Smooth muscle cell (in vitro differentiated cells): ENCODE measurements at regions not wholly inside any gene's neighbourhood (a gene's known extent, or its start where the extent isn't known, plus 50 kb on each side); places are given as distances from the start of the nearest gene placed in this dataset.

Experiments
- DNase-seq: peaks from one replicate; lab custom pipeline; 2025; ENCODE audit not compliant: unreplicated experiment; lab: John Stamatoyannopoulos, UW
- H2AFZ ChIP-seq: fragments of 200-600 bp; sonication (generic); 2 replicates; pipeline ENCODE4 v1.6.0; 2016; ENCODE audit warnings: antibody characterized with exemption, low read depth, mild to moderate bottlenecking
- H3F3A ChIP-seq: fragments of 200-600 bp; sonication (generic); 2 replicates; pipeline ENCODE4 v1.6.0; 2017; ENCODE audit warnings: antibody characterized with exemption, low read depth
- H3K27ac ChIP-seq: fragments of 200-600 bp; sonication (generic); 2 replicates; pipeline ENCODE4 v1.5.1; 2016; ENCODE audit warnings: low read depth, mild to moderate bottlenecking
- H3K27me3 ChIP-seq: fragments of 200-600 bp; sonication (generic); 2 replicates; pipeline ENCODE4 v1.6.1; 2016; ENCODE audit warnings: low read depth, mild to moderate bottlenecking
- H3K36me3 ChIP-seq: fragments of 200-600 bp; sonication (generic); 2 replicates; pipeline ENCODE4 v1.5.1; 2016; ENCODE audit warnings: low read depth
- H3K4me1 ChIP-seq: fragments of 200-600 bp; sonication (generic); 2 replicates; pipeline ENCODE4 v1.5.1; 2016; ENCODE audit warnings: low read depth
- H3K4me2 ChIP-seq: fragments of 200-600 bp; sonication (generic); 2 replicates; pipeline ENCODE4 v1.6.0; 2016; ENCODE audit warnings: mild to moderate bottlenecking
- H3K4me3 ChIP-seq: fragments of 200-600 bp; sonication (generic); 2 replicates; pipeline ENCODE4 v1.5.1; 2016; ENCODE audit warnings: mild to moderate bottlenecking
- H3K79me2 ChIP-seq: fragments of 200-600 bp; sonication (generic); 2 replicates; pipeline ENCODE4 v1.6.0; 2016; ENCODE audit warnings: low read depth, mild to moderate bottlenecking
- H3K9ac ChIP-seq: fragments of 200-600 bp; sonication (generic); 2 replicates; pipeline ENCODE4 v1.6.0; 2016; ENCODE audit warnings: low read depth
- H3K9me3 ChIP-seq: fragments of 200-600 bp; sonication (generic); replicated peaks from 2 replicates; pipeline ENCODE4 v1.5.1; 2016; ENCODE audit warnings: low read depth
- H4K20me1 ChIP-seq: fragments of 200-600 bp; sonication (generic); 2 replicates; pipeline ENCODE4 v1.6.0; 2016; ENCODE audit warnings: low read depth
- CTCF ChIP-seq: fragments of 200-600 bp; sonication (generic); IDR thresholded peaks from 2 replicates; pipeline ENCODE4 v1.5.1; 2017; ENCODE audit warnings: borderline replicate concordance, mild to moderate bottlenecking, antibody characterized with exemption; ENCODE audit not compliant: insufficient read depth, poor library complexity, severe bottlenecking
- WGBS: methylation state at CpG from one replicate; pipeline ENCODE4 v1.1.7; 2016; ENCODE audit warnings: low lambda C conversion rate; 5-methylcytosine and 5-hydroxymethylcytosine counted together

- no peak overlapping the region for H3K4me3 ChIP-seq
- 96% methylated on average over 5 of the region's 5 CpGs for WGBS
These were observed 79.0 kb downstream of the LBH start for GRCh38 chr2:30310371-30310770.

GRCh38 chr2:30310955-30311354 is 79.6 kb downstream of the LBH start:
- Histone ChIP-seq H3K27ac (no peak overlapping the region), H3K4me1 (no peaks in the 10 kb centered on the region), H2AFZ (no peak overlapping the region), H3K9me3 (no peaks in the 10 kb centered on the region), H3K36me3 (no peaks in the 10 kb centered on the region), H3K79me2 (no peaks in the 10 kb centered on the region), H3F3A (no peaks in the 10 kb centered on the region), H3K27me3 (no peaks in the 10 kb centered on the region), H4K20me1 (no peaks in the 10 kb centered on the region), H3K9ac (no peak overlapping the region), H3K4me2 (no peak overlapping the region), H3K4me3 (no peak overlapping the region)
- WGBS, result 90% methylated on average over 5 of the region's 5 CpGs
- no peak for DNase-seq
- TF ChIP-seq CTCF, result no peak

More at GRCh38 chr2:30310371-30310770, 79.0 kb downstream of the LBH start:
- no peaks in the 10 kb centered on the region for H3K9me3 ChIP-seq
- no peaks in the 10 kb centered on the region for H3K27me3 ChIP-seq
- no peak for DNase-seq
- no peaks in the 10 kb centered on the region for H3K4me1 ChIP-seq
- H3K36me3 ChIP-seq, result no peaks in the 10 kb centered on the region
- H2AFZ ChIP-seq, result no peak overlapping the region
- H3K79me2 ChIP-seq, result no peaks in the 10 kb centered on the region
- no peaks in the 10 kb centered on the region for H3F3A ChIP-seq
- H3K9ac ChIP-seq, result no peak overlapping the region
- H4K20me1 ChIP-seq, result no peaks in the 10 kb centered on the region
- no peak overlapping the region for H3K27ac ChIP-seq
- no peak for TF ChIP-seq CTCF
- no peak overlapping the region for H3K4me2 ChIP-seq

- Histone ChIP-seq H4K20me1 (no peaks in the 10 kb centered on the region), H2AFZ (no peak overlapping the region), H3K4me2 (no peak overlapping the region), H3K4me1 (no peaks in the 10 kb centered on the region), H3F3A (no peaks in the 10 kb centered on the region), H3K9ac (no peak overlapping the region), H3K27me3 (no peaks in the 10 kb centered on the region), H3K36me3 (no peaks in the 10 kb centered on the region), H3K9me3 (no peaks in the 10 kb centered on the region), H3K27ac (no peak overlapping the region), H3K79me2 (no peaks in the 10 kb centered on the region), H3K4me3 (no peak overlapping the region)
- DNase-seq, result no peak
- TF ChIP-seq CTCF, result no peak
- 93% methylated on average over 2 of the region's 2 CpGs for WGBS
These were observed 80.4 kb downstream of the LBH start for GRCh38 chr2:30311711-30312110.

- Histone ChIP-seq H3K27me3 (no peaks in the 10 kb centered on the region), H3K4me1 (no peaks in the 10 kb centered on the region), H3K9me3 (no peaks in the 10 kb centered on the region), H2AFZ (no peak overlapping the region), H3K9ac (no peak overlapping the region), H3K36me3 (no peaks in the 10 kb centered on the region), H3K4me3 (no peak overlapping the region), H4K20me1 (no peaks in the 10 kb centered on the region), H3K79me2 (no peaks in the 10 kb centered on the region), H3K4me2 (no peak overlapping the region), H3F3A (no peaks in the 10 kb centered on the region), H3K27ac (no peak overlapping the region)
- no peak for DNase-seq
- 95% methylated on average over 1 of the region's 1 CpG for WGBS
- TF ChIP-seq CTCF, result no peak
These were observed 81.6 kb downstream of the LBH start for GRCh38 chr2:30312916-30313315.
